IMR-90 (cell line): ENCODE measurements at regions not wholly inside any gene's neighbourhood (a gene's known extent, or its start where the extent isn't known, plus 50 kb on each side); places are given as distances from the start of the nearest gene placed in this dataset.

ENCODE experiments used
- ATAC-seq: fragments of 200-7000 bp; cut with Tn5 transposase; 2 replicates; pipeline ENCODE4 v1.9.1; 2020; ENCODE audit warnings: low read depth, mild to moderate bottlenecking, moderate library complexity
- BruUV-seq: library from RNA; stranded (reverse); fragments of 400-500 nt; replicated peaks from 2 replicates; lab custom pipeline; 2021; lab: Mats Ljungman, UMichigan
- CTCF ChIA-PET: fragments of 300-600 bp; formaldehyde crosslinking; extraction: SDS; loops from one replicate; lab custom pipeline; 2021; ENCODE audit warnings: antibody characterized with exemption; lab: Yijun Ruan, JAX
- POLR2A ChIA-PET: fragments of 300-600 bp; sonication (Branson Sonifier 250); formaldehyde crosslinking; loops from one replicate; lab custom pipeline; 2022; ENCODE audit warnings: antibody characterized with exemption; ENCODE audit not compliant: unreplicated experiment; lab: Charles Lee
- DNase-seq: peaks from one replicate; pipeline ENCODE4 v3.0.0; 2013
- H2AFZ ChIP-seq: replicated peaks from 2 replicates; pipeline ENCODE3; 2013; ENCODE audit warnings: low read length, mild to moderate bottlenecking; ENCODE audit not compliant: poor library complexity
- H2AK5ac ChIP-seq: 2 replicates; pipeline ENCODE4 v1.6.1; 2013; ENCODE audit warnings: low read depth, low read length, inconsistent platforms
- H2AK9ac ChIP-seq: replicated peaks from 2 replicates; pipeline ENCODE3; 2013; ENCODE audit warnings: mild to moderate bottlenecking, low read depth, low read length, moderate library complexity; ENCODE audit not compliant: poor library complexity
- H2BK120ac ChIP-seq: 2 replicates; pipeline ENCODE4 v1.6.1; 2013; ENCODE audit warnings: low read depth, low read length, inconsistent platforms
- H2BK15ac ChIP-seq: 3 replicates; pipeline ENCODE4 v1.6.1; 2013; ENCODE audit warnings: low read depth, low read length, inconsistent platforms
- H2BK20ac ChIP-seq: 2 replicates; pipeline ENCODE4 v1.6.1; 2013; ENCODE audit warnings: low read depth, mild to moderate bottlenecking, inconsistent platforms, low read length, moderate library complexity
- H2BK5ac ChIP-seq: 2 replicates; pipeline ENCODE4 v1.6.1; 2013; ENCODE audit warnings: mild to moderate bottlenecking, low read depth, low read length, inconsistent platforms; ENCODE audit not compliant: poor library complexity, severe bottlenecking
- H3K14ac ChIP-seq: replicated peaks from 2 replicates; pipeline ENCODE4 v1.6.1; 2013; ENCODE audit warnings: low read depth, low read length, inconsistent platforms
- H3K18ac ChIP-seq: 2 replicates; pipeline ENCODE4 v1.6.1; 2013; ENCODE audit warnings: low read depth, low read length, control low read depth
- H3K23ac ChIP-seq: 2 replicates; pipeline ENCODE4 v1.6.1; 2013; ENCODE audit warnings: low read depth, low read length, inconsistent platforms
- H3K27ac ChIP-seq: 2 replicates; pipeline ENCODE4 v1.5.1; 2013; ENCODE audit warnings: mild to moderate bottlenecking, control low read depth, low read length; ENCODE audit not compliant: insufficient read depth
- H3K27me3 ChIP-seq: 2 replicates; pipeline ENCODE4 v1.6.1; 2013; ENCODE audit warnings: low read length; ENCODE audit not compliant: control insufficient read depth, insufficient read depth
- H3K36me3 ChIP-seq: 2 replicates; pipeline ENCODE4 v1.6.1; 2013; ENCODE audit warnings: low read length, mixed read lengths; ENCODE audit not compliant: control insufficient read depth, insufficient read depth
- H3K4ac ChIP-seq: 2 replicates; pipeline ENCODE4 v1.6.1; 2013; ENCODE audit warnings: low read depth, low read length, inconsistent platforms
- H3K4me1 ChIP-seq: 2 replicates; pipeline ENCODE4 v1.6.1; 2013; ENCODE audit warnings: low read length, mixed read lengths; ENCODE audit not compliant: control insufficient read depth, insufficient read depth
- H3K4me2 ChIP-seq: 2 replicates; pipeline ENCODE4 v1.6.1; 2013; ENCODE audit warnings: low read depth, mild to moderate bottlenecking, control low read depth, low read length, moderate library complexity
- H3K4me3 ChIP-seq: 2 replicates; pipeline ENCODE4 v1.5.1; 2013; ENCODE audit warnings: low read depth, mild to moderate bottlenecking, control low read depth, low read length, moderate library complexity; ENCODE audit not compliant: insufficient read depth
- H3K56ac ChIP-seq: 2 replicates; pipeline ENCODE4 v1.6.1; 2013; ENCODE audit warnings: low read length, inconsistent platforms; ENCODE audit not compliant: insufficient read depth; ENCODE audit errors: extremely low read depth
- H3K79me1 ChIP-seq, 2 experiments: 2 replicates each; pipeline ENCODE4 v1.6.1; 2013; ENCODE audit warnings: low read length in 2 of 2, inconsistent platforms in 1 of 2, low read depth in 1 of 2
- H3K9ac ChIP-seq: 2 replicates; pipeline ENCODE4 v1.6.1; 2013; ENCODE audit warnings: low read depth, low read length, control low read depth
- H3K9me1 ChIP-seq: 2 replicates; pipeline ENCODE4 v1.6.1; 2013; ENCODE audit warnings: low read length, inconsistent platforms; ENCODE audit not compliant: insufficient read depth
- H3K9me3 ChIP-seq: 2 replicates; pipeline ENCODE4 v1.6.1; 2013; ENCODE audit warnings: low read length; ENCODE audit not compliant: control insufficient read depth, insufficient read depth
- H4K20me1 ChIP-seq: 2 replicates; pipeline ENCODE4 v1.6.1; 2013; ENCODE audit warnings: low read length, inconsistent platforms; ENCODE audit not compliant: insufficient read depth
- H4K5ac ChIP-seq: 2 replicates; pipeline ENCODE4 v1.6.1; 2013; ENCODE audit warnings: mild to moderate bottlenecking, low read depth, low read length, control low read depth
- H4K8ac ChIP-seq, 2 experiments: 2 replicates each; pipeline ENCODE4 v1.6.1; 2013; ENCODE audit warnings: low read depth in 2 of 2, low read length in 2 of 2, control low read depth in 1 of 2, inconsistent platforms in 1 of 2
- H4K91ac ChIP-seq: 2 replicates; pipeline ENCODE4 v1.6.1; 2013; ENCODE audit warnings: low read depth, low read length, inconsistent platforms; ENCODE audit not compliant: insufficient read depth
- BHLHE40 ChIP-seq: fragments of 150-350 bp; IDR thresholded peaks from 2 replicates; pipeline ENCODE4 v1.6.1; 2016; ENCODE audit warnings: mild to moderate bottlenecking, low read depth, low read length
- CEBPB ChIP-seq: IDR thresholded peaks from 2 replicates; pipeline ENCODE4 v1.6.1; 2012; ENCODE audit warnings: low read depth, low read length, improper control_type of control experiment
- CHD1 ChIP-seq: IDR thresholded peaks from 2 replicates; pipeline ENCODE4 v1.6.1; 2012; ENCODE audit warnings: low read depth, low read length, improper control_type of control experiment
- CTCF ChIP-seq: conservative IDR thresholded peaks from 2 replicates; pipeline ENCODE4 v1.5.1; 2012; ENCODE audit warnings: mild to moderate bottlenecking, low read depth, low read length, improper control_type of control experiment
- FOS ChIP-seq: fragments of 150-350 bp; IDR thresholded peaks from 2 replicates; pipeline ENCODE4 v1.6.1; 2016; ENCODE audit warnings: low read depth, low read length
- MAZ ChIP-seq: IDR thresholded peaks from 2 replicates; pipeline ENCODE4 v1.6.1; 2012; ENCODE audit warnings: low read depth, mild to moderate bottlenecking, low read length, improper control_type of control experiment, moderate library complexity, borderline replicate concordance
- MXI1 ChIP-seq: IDR thresholded peaks from 2 replicates; pipeline ENCODE4 v1.6.1; 2012; ENCODE audit warnings: low read depth, mild to moderate bottlenecking, low read length, moderate library complexity, borderline replicate concordance
- NFE2L2 ChIP-seq: fragments of 150-350 bp; IDR thresholded peaks from 2 replicates; pipeline ENCODE4 v1.6.1; 2016; ENCODE audit warnings: low read depth, mild to moderate bottlenecking, low read length
- POLR2A ChIP-seq: IDR thresholded peaks from 2 replicates; pipeline ENCODE4 v1.6.1; 2012; ENCODE audit warnings: mild to moderate bottlenecking, low read depth, low read length
- RAD21 ChIP-seq: IDR thresholded peaks from 2 replicates; pipeline ENCODE4 v1.6.1; 2012; ENCODE audit warnings: low read length, improper control_type of control experiment
- RCOR1 ChIP-seq: IDR thresholded peaks from 2 replicates; pipeline ENCODE4 v1.6.1; 2012; ENCODE audit warnings: mild to moderate bottlenecking, low read length, improper control_type of control experiment; ENCODE audit not compliant: insufficient replicate concordance
- RFX5 ChIP-seq: IDR thresholded peaks from 2 replicates; pipeline ENCODE4 v1.8.0; 2012; ENCODE audit warnings: low read depth, mild to moderate bottlenecking, low read length, moderate library complexity
- SMC3 ChIP-seq: fragments of 150-350 bp; IDR thresholded peaks from 2 replicates; pipeline ENCODE4 v1.6.1; 2016; ENCODE audit warnings: low read depth, mild to moderate bottlenecking, antibody characterized with exemption, low read length, moderate library complexity
- WGBS, 2 experiments: methylation state at CpG; one replicate each; pipeline versions ENCODE4 v1.1.5 to v1.1.7; 2013; ENCODE audit warnings: missing lambda C conversion rate in 2 of 2; ENCODE audit not compliant: insufficient read length in 1 of 2; ENCODE audit errors: extremely low coverage in 2 of 2; 5-methylcytosine and 5-hydroxymethylcytosine counted together
- dilution Hi-C: fragments of 300-500 bp; cut with HindIII; formaldehyde crosslinking; loops from one replicate; pipeline ENCODE4 v1.14.3; 2018; ENCODE audit warnings: low sequenced_read_pairs; ENCODE audit not compliant: unreplicated experiment
- in situ Hi-C: fragments of 300-500 bp; cut with MboI; formaldehyde crosslinking; loops from 3 replicates; pipeline ENCODE4 v1.14.3; 2019; ENCODE audit warnings: low sequenced_read_pairs, inconsistent platforms, mixed read lengths
- intact Hi-C: fragments of 100-400 bp; cut with micrococcal nuclease; formaldehyde crosslinking; loops from 2 replicates; pipeline ENCODE4 v1.10.0; 2022
- TF ChIP-seq, protein P1 (sequence below): fragments of 150-350 bp; IDR thresholded peaks from 2 replicates; pipeline ENCODE4 v1.6.1; 2017; ENCODE audit warnings: mild to moderate bottlenecking, antibody characterized with exemption, low read length, low read depth
- TF ChIP-seq, protein P2 (sequence below): fragments of 150-350 bp; IDR thresholded peaks from 2 replicates; pipeline ENCODE4 v1.6.1; 2016; ENCODE audit warnings: low read depth, mild to moderate bottlenecking, low read length, moderate library complexity, borderline replicate concordance

DNA sequence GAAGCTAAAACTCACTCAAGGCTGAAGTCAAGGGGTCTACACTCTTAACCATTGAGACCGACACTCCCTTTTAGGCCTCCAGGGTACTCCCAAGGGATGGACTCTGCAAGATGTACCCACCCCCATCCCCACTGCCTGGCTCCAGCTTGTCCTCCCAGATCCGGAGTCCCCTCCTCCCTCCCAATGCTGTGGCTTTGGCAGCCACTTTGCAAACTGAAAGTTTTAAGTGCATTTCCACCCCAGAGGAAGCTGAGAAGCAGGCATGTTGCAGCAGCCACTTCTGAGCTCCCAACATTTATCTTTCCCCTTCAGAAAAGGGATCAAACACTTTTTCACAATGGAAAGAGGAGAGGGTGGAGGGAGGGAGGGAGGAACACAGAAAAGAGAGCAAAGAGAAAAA, 115.2 kb downstream of the COPRS start:
- Histone ChIP-seq H3K4me3 (no peak overlapping the region), H2AK9ac (peak overlapping the region; percentile 93), H4K5ac (0 out of 2 replicates have a peak overlapping the region, but pooled peaks have one; percentile 8), H2BK15ac (peak overlapping the region; percentile 36; the same call in 1 of the 3 replicates), H3K27ac (0 out of 2 replicates have a peak overlapping the region, but pooled peaks have one; percentile 4), H3K18ac (peak overlapping the region; percentile 51; the same call in 1 of the 2 replicates), H4K20me1 (no peaks in the 10 kb centered on the region), H3K56ac (0 out of 2 replicates have a peak overlapping the region, but pooled peaks have one; percentile 20), H3K9me1 (peaks cover 23% of the 10 kb centered on the region), H4K8ac (peak overlapping the region in 1 of 2 experiments; percentile 84; a peak in 2 of 4 replicates), H3K9ac (no peak overlapping the region), H4K91ac (0 out of 2 replicates have a peak overlapping the region, but pooled peaks have one; percentile 31), H2AK5ac (peak overlapping the region; percentile 10), H2BK5ac (peak overlapping the region; percentile 71), H3K4me1 (peaks cover 35% of the 10 kb centered on the region), H2AFZ (peak overlapping the region; percentile 86), H2BK120ac (peak overlapping the region; percentile 85; the same call in 1 of the 2 replicates), H3K4me2 (no peak overlapping the region), H3K14ac (peak overlapping the region; percentile 87), H3K79me1 (no peaks in the 10 kb centered on the region), H3K9me3 (no peaks in the 10 kb centered on the region), H3K4ac (peak overlapping the region; percentile 79), H3K23ac (peak overlapping the region; percentile 21; the same call in 1 of the 2 replicates), H2BK20ac (peak overlapping the region; percentile 78; the same call in 1 of the 2 replicates), H3K27me3 (no peaks in the 10 kb centered on the region), H3K36me3 (no peaks in the 10 kb centered on the region)
- 0% methylated on average over 1 of the region's 2 CpGs; no CpG with 5 or more reads in 1 of the 2 experiments for WGBS, 2 experiments
- CTCF ChIA-PET, result interaction anchor here (0.6 to 1.0 kb wide), 2 partner anchors 19 to 158 kb away, joined by 3 read pairs; no protein-coding TSS in a partner anchor
- BruUV-seq, result no TSS peak
- POLR2A ChIA-PET, result interaction anchor here (0.6 kb wide), 1 partner anchor 139 kb away, joined by 4 read pairs; no protein-coding TSS in a partner anchor
- intact Hi-C loops (loop anchor here (5.0 kb wide), 2 partner anchors 79 to 186 kb away; no protein-coding TSS in a partner anchor), dilution Hi-C loops (no loop called here), in situ Hi-C loops (no loop called here)
- ATAC-seq, result no peak
- peak; percentile 28 for DNase-seq
- TF ChIP-seq CTCF (no peak), NFE2L2 (no peak), MXI1 (no peak), BHLHE40 (no peak), RCOR1 (no peak), POLR2A (no peak), MAZ (no peak), CEBPB (no peak), RFX5 (no peak), FOS (no peak), SMC3 (no peak), RAD21 (no peak), CHD1 (no peak)
- TF ChIP-seq, protein P1, sequence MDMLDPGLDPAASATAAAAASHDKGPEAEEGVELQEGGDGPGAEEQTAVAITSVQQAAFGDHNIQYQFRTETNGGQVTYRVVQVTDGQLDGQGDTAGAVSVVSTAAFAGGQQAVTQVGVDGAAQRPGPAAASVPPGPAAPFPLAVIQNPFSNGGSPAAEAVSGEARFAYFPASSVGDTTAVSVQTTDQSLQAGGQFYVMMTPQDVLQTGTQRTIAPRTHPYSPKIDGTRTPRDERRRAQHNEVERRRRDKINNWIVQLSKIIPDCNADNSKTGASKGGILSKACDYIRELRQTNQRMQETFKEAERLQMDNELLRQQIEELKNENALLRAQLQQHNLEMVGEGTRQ, result no peak
- TF ChIP-seq, protein P2, sequence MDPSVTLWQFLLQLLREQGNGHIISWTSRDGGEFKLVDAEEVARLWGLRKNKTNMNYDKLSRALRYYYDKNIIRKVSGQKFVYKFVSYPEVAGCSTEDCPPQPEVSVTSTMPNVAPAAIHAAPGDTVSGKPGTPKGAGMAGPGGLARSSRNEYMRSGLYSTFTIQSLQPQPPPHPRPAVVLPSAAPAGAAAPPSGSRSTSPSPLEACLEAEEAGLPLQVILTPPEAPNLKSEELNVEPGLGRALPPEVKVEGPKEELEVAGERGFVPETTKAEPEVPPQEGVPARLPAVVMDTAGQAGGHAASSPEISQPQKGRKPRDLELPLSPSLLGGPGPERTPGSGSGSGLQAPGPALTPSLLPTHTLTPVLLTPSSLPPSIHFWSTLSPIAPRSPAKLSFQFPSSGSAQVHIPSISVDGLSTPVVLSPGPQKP, result no peak
